ENCODE measurements at regions not wholly inside any gene's neighbourhood (a gene's known extent, or its start where the extent isn't known, plus 50 kb on each side); places are given as distances from the start of the nearest gene placed in this dataset.

DNA sequence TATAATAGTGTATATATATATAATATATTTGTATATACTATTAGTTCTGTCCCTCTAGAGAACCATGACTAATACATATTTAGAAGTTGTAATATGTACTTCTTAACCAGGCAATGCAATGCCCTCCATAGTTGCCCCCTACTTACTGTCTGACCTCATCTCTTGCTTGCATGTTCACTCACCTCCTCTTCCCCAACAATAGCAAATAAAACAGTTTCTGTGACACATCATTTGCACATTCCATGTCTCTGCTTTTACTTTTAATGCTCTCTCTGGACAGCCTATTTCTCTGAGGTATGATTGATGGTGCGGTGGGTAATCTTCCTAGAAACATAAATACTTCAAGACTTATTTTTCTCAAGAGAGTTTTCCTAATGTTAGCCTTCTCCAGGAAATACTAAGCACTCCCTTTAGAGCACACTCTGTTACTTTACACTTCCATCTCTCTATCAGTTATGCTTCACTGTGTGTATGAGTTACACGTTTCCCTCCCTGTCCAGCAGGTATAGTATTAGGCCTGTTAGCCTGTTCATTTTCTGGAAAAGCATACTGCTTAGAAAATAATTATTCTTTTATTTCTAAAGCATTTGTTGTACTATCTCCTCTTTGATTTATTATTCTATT, 295.6 kb upstream of the LRATD1 start:
- no peak overlapping the region for H3K4me3 ChIP-seq (ENCODE audit: low read depth, low read length)
- TF ChIP-seq, protein P1, sequence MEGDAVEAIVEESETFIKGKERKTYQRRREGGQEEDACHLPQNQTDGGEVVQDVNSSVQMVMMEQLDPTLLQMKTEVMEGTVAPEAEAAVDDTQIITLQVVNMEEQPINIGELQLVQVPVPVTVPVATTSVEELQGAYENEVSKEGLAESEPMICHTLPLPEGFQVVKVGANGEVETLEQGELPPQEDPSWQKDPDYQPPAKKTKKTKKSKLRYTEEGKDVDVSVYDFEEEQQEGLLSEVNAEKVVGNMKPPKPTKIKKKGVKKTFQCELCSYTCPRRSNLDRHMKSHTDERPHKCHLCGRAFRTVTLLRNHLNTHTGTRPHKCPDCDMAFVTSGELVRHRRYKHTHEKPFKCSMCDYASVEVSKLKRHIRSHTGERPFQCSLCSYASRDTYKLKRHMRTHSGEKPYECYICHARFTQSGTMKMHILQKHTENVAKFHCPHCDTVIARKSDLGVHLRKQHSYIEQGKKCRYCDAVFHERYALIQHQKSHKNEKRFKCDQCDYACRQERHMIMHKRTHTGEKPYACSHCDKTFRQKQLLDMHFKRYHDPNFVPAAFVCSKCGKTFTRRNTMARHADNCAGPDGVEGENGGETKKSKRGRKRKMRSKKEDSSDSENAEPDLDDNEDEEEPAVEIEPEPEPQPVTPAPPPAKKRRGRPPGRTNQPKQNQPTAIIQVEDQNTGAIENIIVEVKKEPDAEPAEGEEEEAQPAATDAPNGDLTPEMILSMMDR (IDR thresholded peaks at IDR 0.05; ENCODE audit: insufficient read depth, low read depth, low read length, missing control alignments), result no peak
- no peak for DNase-seq (ENCODE audit: low read depth)

DNA sequence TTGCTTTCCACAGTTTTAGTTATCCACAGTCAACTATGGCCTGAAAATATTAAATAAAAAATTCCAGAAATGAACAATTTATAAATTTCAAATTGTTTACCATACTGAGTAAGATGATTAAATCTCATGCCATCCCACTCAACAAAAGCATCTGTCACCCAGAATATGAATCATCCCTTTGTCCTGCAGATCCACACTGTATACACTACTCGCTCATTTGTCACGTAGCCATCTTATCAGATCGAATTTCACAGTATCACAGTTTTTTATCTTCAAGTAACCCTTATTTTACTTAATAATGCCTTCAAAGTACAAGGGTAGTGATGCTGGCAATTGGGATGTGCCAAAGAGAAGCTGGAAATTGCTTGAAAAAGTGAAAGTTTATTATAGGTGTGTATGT, 291.8 kb upstream of the LRATD1 start:
- TF ChIP-seq, protein P1 (IDR thresholded peaks at IDR 0.05; ENCODE audit: insufficient read depth, low read depth, low read length, missing control alignments), result no peak
- no peak for DNase-seq (ENCODE audit: low read depth)
- H3K4me3 ChIP-seq (ENCODE audit: low read depth, low read length), result no peak overlapping the region

DNA sequence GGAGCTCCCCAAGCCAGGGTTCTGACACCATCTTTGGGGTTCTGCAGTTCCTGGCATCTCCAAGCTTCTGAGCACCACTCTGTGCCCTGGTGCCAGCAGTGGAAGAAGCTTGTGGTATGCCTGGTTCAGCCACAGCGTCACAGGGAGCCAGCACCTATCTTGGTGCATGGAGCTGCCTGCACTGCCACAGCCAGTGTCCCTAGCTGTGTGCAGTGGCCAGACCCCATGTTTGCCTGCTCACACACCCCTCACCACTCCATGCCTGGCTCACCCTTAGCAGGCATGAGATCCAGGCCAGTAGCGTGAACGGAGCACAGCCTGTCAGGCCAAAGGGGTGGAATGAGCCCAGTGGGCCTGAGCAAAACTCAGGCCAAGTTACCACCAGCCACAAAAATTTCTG, 290.2 kb upstream of the LRATD1 start:
- H3K4me3 ChIP-seq (ENCODE audit: low read depth, low read length), result no peak overlapping the region
- TF ChIP-seq, protein P1 (IDR thresholded peaks at IDR 0.05; ENCODE audit: insufficient read depth, low read depth, low read length, missing control alignments), result no peak
- no peak for DNase-seq (ENCODE audit: low read depth)

DNA sequence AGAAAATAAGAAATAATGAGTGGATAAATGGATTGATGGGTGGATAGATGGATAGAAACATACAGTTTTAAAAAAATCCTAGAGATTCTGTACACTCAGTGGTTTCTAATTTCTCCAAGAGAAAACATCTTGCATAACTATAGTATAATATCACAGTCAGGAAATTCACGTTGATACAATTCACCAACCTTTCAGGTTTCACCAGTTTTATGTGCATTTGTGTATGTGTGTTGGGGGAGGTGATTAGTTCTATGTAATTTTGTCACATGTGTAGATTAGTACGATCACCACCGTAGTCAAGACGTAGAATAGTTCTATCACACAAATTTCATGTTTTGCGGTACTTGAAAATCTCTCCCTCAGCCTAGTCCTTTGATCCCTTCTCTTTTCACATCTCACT, 288.2 kb upstream of the LRATD1 start:
- no peak for DNase-seq (ENCODE audit: low read depth)
- TF ChIP-seq, protein P1 (IDR thresholded peaks at IDR 0.05; ENCODE audit: insufficient read depth, low read depth, low read length, missing control alignments), result no peak
- H3K4me3 ChIP-seq (ENCODE audit: low read depth, low read length), result no peak overlapping the region

DNA sequence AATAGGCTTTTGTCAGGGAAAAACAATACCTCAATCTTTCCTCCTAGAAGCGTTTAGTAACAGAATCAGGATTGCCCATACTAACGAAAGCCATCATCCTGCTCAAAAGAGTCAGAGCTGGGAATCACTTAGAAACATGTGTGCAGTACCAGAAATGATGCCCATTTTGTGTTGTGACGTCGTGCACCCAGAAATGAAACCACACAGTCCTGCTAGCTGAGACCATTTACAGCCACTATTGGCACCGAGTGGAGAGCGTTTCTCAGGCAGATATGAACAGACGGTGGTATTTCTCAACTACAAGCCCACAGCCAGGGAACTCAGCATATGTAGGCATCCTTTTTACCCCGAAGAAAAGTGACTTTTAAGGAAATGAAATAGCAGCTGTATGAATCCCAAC, 284.3 kb upstream of the LRATD1 start:
- no peak overlapping the region for H3K4me3 ChIP-seq (ENCODE audit: low read depth, low read length)
- TF ChIP-seq, protein P1 (IDR thresholded peaks at IDR 0.05; ENCODE audit: insufficient read depth, low read depth, low read length, missing control alignments), result no peak
- no peak for DNase-seq (ENCODE audit: low read depth)

DNA sequence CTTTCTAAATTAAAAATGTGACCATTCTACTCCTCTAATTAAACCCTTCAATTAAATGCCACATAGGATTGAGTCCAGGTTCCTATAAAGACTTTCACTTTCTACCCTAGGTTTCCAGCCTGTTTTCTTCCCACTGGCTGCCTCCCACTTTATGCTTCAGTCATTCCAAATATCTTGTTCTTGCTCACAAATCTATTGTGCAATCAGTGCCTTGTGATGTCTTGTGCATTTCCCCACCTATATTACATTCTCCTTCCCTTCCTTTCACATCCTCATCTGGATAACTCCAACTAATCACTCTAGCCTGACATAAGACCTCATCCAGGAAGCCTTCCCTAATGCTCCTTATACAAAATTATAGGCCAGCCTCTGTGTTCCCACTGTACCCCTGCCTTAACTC, 281.7 kb upstream of the LRATD1 start:
- no peak overlapping the region for H3K4me3 ChIP-seq (ENCODE audit: low read depth, low read length)
- TF ChIP-seq, protein P1 (IDR thresholded peaks at IDR 0.05; ENCODE audit: insufficient read depth, low read depth, low read length, missing control alignments), result no peak
- no peak for DNase-seq (ENCODE audit: low read depth)

DNA sequence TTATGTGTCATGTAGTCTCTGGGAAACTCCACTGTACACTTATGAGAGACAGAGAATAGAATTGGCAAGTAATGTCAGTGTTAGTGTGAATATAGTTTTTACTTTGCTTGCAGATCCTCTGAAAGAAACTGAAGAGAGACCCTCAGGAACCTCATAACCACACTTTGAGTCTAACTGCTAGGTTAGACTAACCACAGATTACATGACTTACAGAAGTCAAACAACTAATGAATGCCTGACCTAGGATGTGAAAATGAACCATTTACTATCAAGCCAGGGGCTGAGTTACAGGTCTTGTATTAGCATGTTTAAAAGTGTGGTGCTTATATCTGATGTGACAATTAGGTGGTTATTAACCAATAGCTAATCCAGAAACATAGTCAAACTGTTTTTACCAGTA, 280.4 kb upstream of the LRATD1 start:
- no peak overlapping the region for H3K4me3 ChIP-seq (ENCODE audit: low read depth, low read length)
- TF ChIP-seq, protein P1 (IDR thresholded peaks at IDR 0.05; ENCODE audit: insufficient read depth, low read depth, low read length, missing control alignments), result no peak
- peak; percentile 5 for DNase-seq (ENCODE audit: low read depth)
